Endothelial cell of umbilical vein (primary cell): ENCODE measurements at regions not wholly inside any gene's neighbourhood (a gene's known extent, or its start where the extent isn't known, plus 50 kb on each side); places are given as distances from the start of the nearest gene placed in this dataset.

ENCODE experiments used
- EZH2 ChIP-seq: IDR thresholded peaks from 2 replicates; pipeline ENCODE4 v1.6.1; 2012; ENCODE audit warnings: borderline replicate concordance, low read depth, mild to moderate bottlenecking, moderate library complexity, low read length, inconsistent platforms; ENCODE audit not compliant: severe bottlenecking
- POLR2A ChIP-seq: IDR thresholded peaks from 2 replicates; pipeline ENCODE4 v1.6.1; 2012; ENCODE audit warnings: low read depth, mild to moderate bottlenecking, control low read depth, low read length
- POLR2AphosphoS5 ChIP-seq: IDR thresholded peaks from 2 replicates; pipeline ENCODE4 v1.6.1; 2012; ENCODE audit warnings: low read depth, mild to moderate bottlenecking, control low read depth, low read length, moderate library complexity; ENCODE audit not compliant: insufficient read depth
- TF ChIP-seq, protein P1 (sequence below), 2 donors: IDR thresholded peaks; 1 replicate in 1 of 2; 2 replicates in 1 of 2; pipeline ENCODE4 v1.5.1; 2011; ENCODE audit warnings: low read length in 2 of 2, mild to moderate bottlenecking in 2 of 2, moderate library complexity in 2 of 2, control low read depth in 1 of 2, inconsistent platforms in 1 of 2, low read depth in 1 of 2; ENCODE audit not compliant: insufficient read depth in 1 of 2; ENCODE audit errors: extremely low read depth in 1 of 2
- TF ChIP-seq, protein P2 (sequence below): IDR thresholded peaks from 2 replicates; pipeline ENCODE4 v1.6.1; 2011; ENCODE audit not compliant: insufficient read depth, insufficient read length

DNA sequence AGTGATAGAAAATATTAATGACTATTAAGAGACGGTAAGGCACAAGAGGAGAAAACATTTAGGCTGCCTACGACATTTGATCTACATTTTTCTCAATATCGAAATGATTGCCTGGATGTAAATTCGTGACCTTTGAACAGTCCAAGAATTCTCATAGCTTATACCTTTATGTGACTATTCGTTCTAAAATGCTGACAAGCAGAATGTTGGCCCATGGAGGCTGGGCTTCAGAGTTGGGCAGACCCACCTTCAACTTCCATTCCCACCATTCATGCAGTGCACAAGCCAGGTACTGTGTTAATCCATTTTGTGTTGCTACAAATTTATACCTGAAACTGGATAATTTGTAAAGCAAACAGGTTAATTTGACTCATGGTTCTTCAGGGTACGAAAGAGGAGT lies 441.4 kb upstream of the COBL start:
- TF ChIP-seq, protein P1, sequence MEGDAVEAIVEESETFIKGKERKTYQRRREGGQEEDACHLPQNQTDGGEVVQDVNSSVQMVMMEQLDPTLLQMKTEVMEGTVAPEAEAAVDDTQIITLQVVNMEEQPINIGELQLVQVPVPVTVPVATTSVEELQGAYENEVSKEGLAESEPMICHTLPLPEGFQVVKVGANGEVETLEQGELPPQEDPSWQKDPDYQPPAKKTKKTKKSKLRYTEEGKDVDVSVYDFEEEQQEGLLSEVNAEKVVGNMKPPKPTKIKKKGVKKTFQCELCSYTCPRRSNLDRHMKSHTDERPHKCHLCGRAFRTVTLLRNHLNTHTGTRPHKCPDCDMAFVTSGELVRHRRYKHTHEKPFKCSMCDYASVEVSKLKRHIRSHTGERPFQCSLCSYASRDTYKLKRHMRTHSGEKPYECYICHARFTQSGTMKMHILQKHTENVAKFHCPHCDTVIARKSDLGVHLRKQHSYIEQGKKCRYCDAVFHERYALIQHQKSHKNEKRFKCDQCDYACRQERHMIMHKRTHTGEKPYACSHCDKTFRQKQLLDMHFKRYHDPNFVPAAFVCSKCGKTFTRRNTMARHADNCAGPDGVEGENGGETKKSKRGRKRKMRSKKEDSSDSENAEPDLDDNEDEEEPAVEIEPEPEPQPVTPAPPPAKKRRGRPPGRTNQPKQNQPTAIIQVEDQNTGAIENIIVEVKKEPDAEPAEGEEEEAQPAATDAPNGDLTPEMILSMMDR (IDR thresholded peaks at IDR 0.05; ENCODE audit: extremely low read depth in 1 of 2, insufficient read depth in 1 of 2, low read depth in 1 of 2, low read length in 2 of 2), result no peak
- TF ChIP-seq POLR2A (no peak), EZH2 (no peak), POLR2AphosphoS5 (no peak)
- TF ChIP-seq, protein P2, sequence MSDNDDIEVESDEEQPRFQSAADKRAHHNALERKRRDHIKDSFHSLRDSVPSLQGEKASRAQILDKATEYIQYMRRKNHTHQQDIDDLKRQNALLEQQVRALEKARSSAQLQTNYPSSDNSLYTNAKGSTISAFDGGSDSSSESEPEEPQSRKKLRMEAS, result no peak
